ENCODE measurements at regions not wholly inside any gene's neighbourhood (a gene's known extent, or its start where the extent isn't known, plus 50 kb on each side); places are given as distances from the start of the nearest gene placed in this dataset.

GRCh38 chr7:125878988-125879387 lies 949.4 kb upstream of the POT1 start:
- TF ChIP-seq CTCF (IDR thresholded peaks at IDR 0.05; ENCODE audit: insufficient read depth, low read length, poor library complexity, severe bottlenecking): no peak
- no peak for TF ChIP-seq EZH2phosphoT487 (conservative IDR thresholded peaks at IDR 0.05; ENCODE audit: low read length)
